ENCODE measurements at regions not wholly inside any gene's neighbourhood (a gene's known extent, or its start where the extent isn't known, plus 50 kb on each side); places are given as distances from the start of the nearest gene placed in this dataset.

GRCh38 chr22:25351631-25352293 is 132.3 kb downstream of the CRYBB2 start:
- no peak for DNase-seq (ENCODE audit: low spot score)
- H3K36me3 ChIP-seq: peaks cover 66% of the 10 kb centered on the region
- no peak for TF ChIP-seq CTCF (IDR thresholded peaks at IDR 0.05)

GRCh38 chr22:25352294-25352680 is 132.8 kb downstream of the CRYBB2 start:
- TF ChIP-seq CTCF (IDR thresholded peaks at IDR 0.05): no peak
- Histone ChIP-seq H3K4me3 (no peak overlapping the region), H3K9me3 (no peaks in the 10 kb centered on the region), H3K4me1 (no peaks in the 10 kb centered on the region), H3K36me3 (peaks cover 69% of the 10 kb centered on the region), H3K27me3 (no peaks in the 10 kb centered on the region), H3K27ac (no peak overlapping the region)
- no peak for DNase-seq (ENCODE audit: low spot score)

More at GRCh38 chr22:25351631-25352293, 132.3 kb downstream of the CRYBB2 start:
- H3K4me3 ChIP-seq: no peak overlapping the region
- H3K4me1 ChIP-seq: no peaks in the 10 kb centered on the region
- no peak overlapping the region for H3K27ac ChIP-seq
- no peaks in the 10 kb centered on the region for H3K9me3 ChIP-seq
- H3K27me3 ChIP-seq: no peaks in the 10 kb centered on the region

GRCh38 chr22:25353516-25354445 is 134.3 kb downstream of the CRYBB2 start:
- TF ChIP-seq CTCF (IDR thresholded peaks at IDR 0.05): no peak
- no peaks in the 10 kb centered on the region for H3K9me3 ChIP-seq
- no peak overlapping the region for H3K27ac ChIP-seq
- no peaks in the 10 kb centered on the region for H3K27me3 ChIP-seq
- no peaks in the 10 kb centered on the region for H3K4me1 ChIP-seq
- peaks cover 76% of the 10 kb centered on the region for H3K36me3 ChIP-seq
- no peak for DNase-seq (ENCODE audit: low spot score)
- no peak overlapping the region for H3K4me3 ChIP-seq

GRCh38 chr22:25354456-25354855 is 135.0 kb downstream of the CRYBB2 start:
- no peak for DNase-seq (ENCODE audit: low spot score)
- H3K36me3 ChIP-seq: peaks cover 80% of the 10 kb centered on the region

GRCh38 chr22:25357132-25357455 is 137.7 kb downstream of the CRYBB2 start:
- no peaks in the 10 kb centered on the region for H3K9me3 ChIP-seq
- peaks cover 60% of the 10 kb centered on the region for H3K36me3 ChIP-seq
- no peak overlapping the region for H3K27ac ChIP-seq
- H3K4me1 ChIP-seq: peaks cover 0 to 3% of the 10 kb centered on the region in 2 donors
- DNase-seq (ENCODE audit: low spot score): no peak
- TF ChIP-seq CTCF (IDR thresholded peaks at IDR 0.05): no peak
- no peak overlapping the region for H3K4me3 ChIP-seq
- no peaks in the 10 kb centered on the region for H3K27me3 ChIP-seq

More at GRCh38 chr22:25354456-25354855, 135.0 kb downstream of the CRYBB2 start:
- H3K27me3 ChIP-seq: no peaks in the 10 kb centered on the region
- H3K9me3 ChIP-seq: no peaks in the 10 kb centered on the region
- no peak for TF ChIP-seq CTCF (IDR thresholded peaks at IDR 0.05)
- H3K4me1 ChIP-seq: no peaks in the 10 kb centered on the region
- H3K27ac ChIP-seq: no peak overlapping the region
- no peak overlapping the region for H3K4me3 ChIP-seq

Data from right atrium auricular region (tissue), 2 donors.